ENCODE measurements at regions not wholly inside any gene's neighbourhood (a gene's known extent, or its start where the extent isn't known, plus 50 kb on each side); places are given as distances from the start of the nearest gene placed in this dataset.
"Not testable (repeated sequence)": the region's sequence is repeated elsewhere in the genome, so short reads cannot be mapped to it uniquely, and the experiment has no call there.

- DNase-seq (ENCODE audit: low read depth, low spot score) = no peak
Observed at GRCh38 chr16:64362193-64362592, 759.7 kb downstream of the CDH11 start.

- DNase-seq (ENCODE audit: low read depth, low spot score) = no peak
Observed at GRCh38 chr16:64361753-64362152, 760.1 kb downstream of the CDH11 start.

- no peak for DNase-seq (ENCODE audit: low read depth, low spot score)
Observed at GRCh38 chr16:64358291-64358690, 763.6 kb downstream of the CDH11 start.

- DNase-seq (ENCODE audit: low read depth, low spot score) = no peak
Observed at GRCh38 chr16:64356267-64356666, 765.6 kb downstream of the CDH11 start.

- no peak for DNase-seq (ENCODE audit: low read depth, low spot score)
Observed at GRCh38 chr16:64352246-64352645, 769.6 kb downstream of the CDH11 start.

GRCh38 chr16:64351121-64351520, 770.7 kb downstream of the CDH11 start:
- no peak for DNase-seq (ENCODE audit: low read depth, low spot score)

GRCh38 chr16:64346080-64346479, 775.8 kb downstream of the CDH11 start:
- DNase-seq (ENCODE audit: low read depth, low spot score) = no peak

GRCh38 chr16:64345142-64345541, 776.7 kb downstream of the CDH11 start:
- DNase-seq (ENCODE audit: low read depth, low spot score) = no peak

GRCh38 chr16:64343820-64344443, 777.9 kb downstream of the CDH11 start:
- peak; percentile 86 for DNase-seq (ENCODE audit: low read depth, low spot score)

- DNase-seq (ENCODE audit: low read depth, low spot score) = no peak
Observed at GRCh38 chr16:64343061-64343819, 778.6 kb downstream of the CDH11 start.

- not testable (repeated sequence) for DNase-seq (ENCODE audit: low read depth, low spot score)
Observed at GRCh38 chr16:64341336-64341735, 780.5 kb downstream of the CDH11 start.

- DNase-seq (ENCODE audit: low read depth, low spot score) = no peak
Observed at GRCh38 chr16:64339052-64339770, 782.7 kb downstream of the CDH11 start.

- DNase-seq (ENCODE audit: low read depth, low spot score) = no peak
Observed at GRCh38 chr16:64321881-64322280, 800.0 kb downstream of the CDH11 start.

- DNase-seq (ENCODE audit: low read depth, low spot score) = no peak
Observed at GRCh38 chr16:64321066-64321465, 800.8 kb downstream of the CDH11 start.

- DNase-seq (ENCODE audit: low read depth, low spot score) = no peak
Observed at GRCh38 chr16:64317601-64318000, 804.3 kb downstream of the CDH11 start.

- DNase-seq (ENCODE audit: low read depth, low spot score) = no peak
Observed at GRCh38 chr16:64313726-64314125, 808.1 kb downstream of the CDH11 start.

- no peak for DNase-seq (ENCODE audit: low read depth, low spot score)
Observed at GRCh38 chr16:64312980-64313379, 808.9 kb downstream of the CDH11 start.

GRCh38 chr16:64312292-64312691, 809.6 kb downstream of the CDH11 start:
- no peak for DNase-seq (ENCODE audit: low read depth, low spot score)

GRCh38 chr16:64311241-64311640, 810.6 kb downstream of the CDH11 start:
- no peak for DNase-seq (ENCODE audit: low read depth, low spot score)

- DNase-seq (ENCODE audit: low read depth, low spot score) = no peak
Observed at GRCh38 chr16:64309398-64310110, 812.3 kb downstream of the CDH11 start.

- DNase-seq (ENCODE audit: low read depth, low spot score) = no peak
Observed at GRCh38 chr16:64308721-64309120, 813.1 kb downstream of the CDH11 start.

GRCh38 chr16:64307431-64307830, 814.4 kb downstream of the CDH11 start:
- no peak for DNase-seq (ENCODE audit: low read depth, low spot score)

Measured in ELF-1 (cell line).